SK-N-SH (cell line): ENCODE measurements at regions not wholly inside any gene's neighbourhood (a gene's known extent, or its start where the extent isn't known, plus 50 kb on each side); places are given as distances from the start of the nearest gene placed in this dataset.

Experiments used
- CTCF ChIA-PET: fragments of 300-600, 350-600 bp; formaldehyde crosslinking; extraction: SDS; loops from one replicate; lab custom pipeline; 2021; lab: Yijun Ruan, JAX
- POLR2A ChIA-PET: fragments of 350-600 bp; sonication (Branson Sonifier 250); formaldehyde crosslinking; extraction: SDS; loops from one replicate; lab custom pipeline; 2020; ENCODE audit warnings: antibody characterized with exemption, inconsistent platforms; lab: Yijun Ruan, JAX
- DNase-seq: peaks from one replicate; pipeline ENCODE4 v3.0.0; 2012
- H2AFZ ChIP-seq: fragments of 200-600 bp; sonication (generic); 2 replicates; pipeline ENCODE4 v1.8.1; 2016; ENCODE audit warnings: antibody characterized with exemption, mild to moderate bottlenecking, low read depth
- H3F3A ChIP-seq: fragments of 200-600 bp; sonication (generic); replicated peaks from 2 replicates; pipeline ENCODE3; 2016; ENCODE audit warnings: antibody characterized with exemption, mild to moderate bottlenecking; ENCODE audit not compliant: insufficient read depth
- H3K27ac ChIP-seq, 2 experiments: fragments of 200-500 bp in 1 of 2; fragments of 200-600 bp in 1 of 2; sonication (Bioruptor generic) in 1 of 2; sonication (generic), shearing (Covaris generic) in 1 of 2; 2 replicates each; pipeline versions ENCODE4 v1.5.1 to v1.6.1; 2014 to 2016; ENCODE audit warnings: low read depth in 2 of 2, inconsistent platforms in 1 of 2, low read length in 1 of 2, mild to moderate bottlenecking in 1 of 2, mixed read lengths in 1 of 2
- H3K27me3 ChIP-seq: fragments of 200-600 bp; sonication (generic), shearing (Covaris generic); 2 replicates; pipeline ENCODE4 v1.6.1; 2016; ENCODE audit warnings: mixed run types; ENCODE audit not compliant: insufficient read depth
- H3K36me3 ChIP-seq, 2 experiments: fragments of 200-500 bp in 1 of 2; fragments of 200-600 bp in 1 of 2; sonication (Bioruptor generic) in 1 of 2; sonication (generic) in 1 of 2; replicated peaks in 1 of 2; 2 replicates each; pipeline versions ENCODE3 to v1.5.1; 2014 to 2016; ENCODE audit warnings: low read length in 1 of 2, mild to moderate bottlenecking in 1 of 2; ENCODE audit not compliant: insufficient read depth in 2 of 2, control insufficient read depth in 1 of 2
- H3K4me1 ChIP-seq, 2 experiments: fragments of 200-500 bp in 1 of 2; fragments of 200-600 bp in 1 of 2; sonication (Bioruptor generic) in 1 of 2; sonication (generic), shearing (Covaris generic) in 1 of 2; 2 replicates each; pipeline versions ENCODE4 v1.5.1 to v1.6.1; 2014 to 2016; ENCODE audit warnings: low read depth in 1 of 2, low read length in 1 of 2, mixed run types in 1 of 2; ENCODE audit not compliant: insufficient read depth in 2 of 2, control insufficient read depth in 1 of 2
- H3K4me2 ChIP-seq: fragments of 200-600 bp; sonication (generic), shearing (Covaris generic); 2 replicates; pipeline ENCODE4 v1.6.1; 2017; ENCODE audit warnings: mixed run types
- H3K4me3 ChIP-seq, 2 experiments: fragments of 200-500 bp in 1 of 2; fragments of 200-600 bp in 1 of 2; sonication (Bioruptor generic) in 1 of 2; sonication (generic), shearing (Covaris generic) in 1 of 2; 2 replicates each; pipeline versions ENCODE4 v1.5.1 to v1.8.1; 2014 to 2016; ENCODE audit warnings: low read depth in 2 of 2, inconsistent platforms in 1 of 2, low read length in 1 of 2, mild to moderate bottlenecking in 1 of 2, mixed read lengths in 1 of 2, moderate library complexity in 1 of 2
- H3K79me2 ChIP-seq: fragments of 200-600 bp; sonication (generic); 2 replicates; pipeline ENCODE4 v1.8.1; 2017; ENCODE audit warnings: mild to moderate bottlenecking; ENCODE audit not compliant: insufficient read depth
- H3K9ac ChIP-seq: fragments of 200-600 bp; sonication (generic); 2 replicates; pipeline ENCODE4 v1.6.1; 2017; ENCODE audit warnings: mixed run types
- H3K9me2 ChIP-seq: fragments of 200-600 bp; sonication (generic); 2 replicates; pipeline ENCODE4 v1.6.1; 2017; ENCODE audit warnings: mixed run types
- H3K9me3 ChIP-seq: fragments of 200-600 bp; sonication (generic); 2 replicates; pipeline ENCODE4 v1.6.1; 2017; ENCODE audit warnings: mixed run types, mild to moderate bottlenecking, moderate library complexity
- H4K20me1 ChIP-seq: fragments of 200-600 bp; sonication (generic); 2 replicates; pipeline ENCODE4 v1.6.1; 2017; ENCODE audit warnings: mild to moderate bottlenecking, mixed run types; ENCODE audit not compliant: insufficient read depth
- CHD2 ChIP-seq: fragments of 150-350 bp; IDR thresholded peaks from 2 replicates; pipeline ENCODE4 v1.6.1; 2018; ENCODE audit warnings: low read length; ENCODE audit not compliant: partially characterized antibody
- EP300 ChIP-seq, 2 experiments: IDR thresholded peaks; 2 replicates each; pipeline versions ENCODE4 v1.4.0 to v1.6.1; 2012; ENCODE audit warnings: borderline replicate concordance in 1 of 2, low read depth in 1 of 2, low read length in 1 of 2
- EZH2phosphoT487 ChIP-seq: fragments of 200-600 bp; sonication (generic); IDR thresholded peaks from 2 replicates; pipeline ENCODE4 v1.6.1; 2017; ENCODE audit warnings: low read depth, mixed run types, mild to moderate bottlenecking, antibody characterized with exemption, moderate library complexity, borderline replicate concordance
- FOSL2 ChIP-seq: IDR thresholded peaks from 2 replicates; pipeline ENCODE4 v1.4.0; 2012; ENCODE audit warnings: low read depth, mild to moderate bottlenecking, moderate library complexity, borderline replicate concordance
- FOXJ3 ChIP-seq: sonication (generic); formaldehyde crosslinking; IDR thresholded peaks from 2 replicates; pipeline ENCODE4 v1.5.1; 2020; ENCODE audit warnings: mild to moderate bottlenecking, missing genetic modification reagents
- JUND ChIP-seq: IDR thresholded peaks from 2 replicates; pipeline ENCODE4 v1.4.0; 2012
- MXI1 ChIP-seq: IDR thresholded peaks from 2 replicates; pipeline ENCODE4 v1.6.1; 2012; ENCODE audit warnings: mild to moderate bottlenecking, low read depth, low read length, improper control_type of control experiment
- NFIC ChIP-seq: IDR thresholded peaks from 2 replicates; pipeline ENCODE4 v1.4.0; 2012; ENCODE audit warnings: borderline replicate concordance
- NRF1 ChIP-seq: IDR thresholded peaks from 2 replicates; pipeline ENCODE4 v1.6.1; 2012; ENCODE audit warnings: low read depth, mild to moderate bottlenecking, low read length
- POLR2AphosphoS5 ChIP-seq: IDR thresholded peaks from 2 replicates; pipeline ENCODE4 v1.6.1; 2012; ENCODE audit warnings: low read depth, low read length
- REST ChIP-seq: IDR thresholded peaks from 2 replicates; pipeline ENCODE4 v1.6.1; 2012; ENCODE audit warnings: mild to moderate bottlenecking, low read depth, low read length, moderate library complexity
- RFX5 ChIP-seq: IDR thresholded peaks from 2 replicates; pipeline ENCODE4 v1.6.1; 2012; ENCODE audit warnings: mild to moderate bottlenecking, improper control_type of control experiment, low read length
- RXRA ChIP-seq: IDR thresholded peaks from 2 replicates; pipeline ENCODE4 v1.4.0; 2012; ENCODE audit warnings: low read depth, mild to moderate bottlenecking, borderline replicate concordance
- SIN3A ChIP-seq: IDR thresholded peaks from 2 replicates; pipeline ENCODE4 v1.6.1; 2012; ENCODE audit warnings: low read depth, mild to moderate bottlenecking, low read length, moderate library complexity, borderline replicate concordance
- SMC3 ChIP-seq: IDR thresholded peaks from 2 replicates; pipeline ENCODE4 v1.6.1; 2012; ENCODE audit warnings: low read depth, low read length, improper control_type of control experiment
- TEAD4 ChIP-seq: IDR thresholded peaks from 2 replicates; pipeline ENCODE4 v1.4.0; 2012; ENCODE audit warnings: mild to moderate bottlenecking, borderline replicate concordance; ENCODE audit not compliant: insufficient read depth
- USF1 ChIP-seq: IDR thresholded peaks from 2 replicates; pipeline ENCODE4 v1.4.0; 2012; ENCODE audit warnings: low read depth, borderline replicate concordance
- YY1 ChIP-seq: IDR thresholded peaks from 2 replicates; pipeline ENCODE4 v1.4.0; 2012; ENCODE audit warnings: low read depth, mild to moderate bottlenecking
- WGBS: methylation state at CpG from one replicate; pipeline ENCODE4 v1.1.6; 2017; ENCODE audit warnings: low lambda C conversion rate; 5-methylcytosine and 5-hydroxymethylcytosine counted together
- TF ChIP-seq, protein P1 (sequence below): IDR thresholded peaks from 2 replicates; pipeline ENCODE4; 2012

GRCh38 chr3:103057003-103057402 is 622.2 kb downstream of the ZPLD1 start:
- Histone ChIP-seq H3K9me2 (no peaks in the 10 kb centered on the region), H3K9me3 (no peaks in the 10 kb centered on the region), H3K4me2 (no peak overlapping the region), H3K27ac (peak overlapping the region in 1 of 2 experiments; percentile 39; a peak in 2 of 4 replicates), H3K79me2 (no peaks in the 10 kb centered on the region), H4K20me1 (no peaks in the 10 kb centered on the region), H2AFZ (no peak overlapping the region), H3K4me3 (no peak overlapping the region), H3K4me1 (peaks cover 17% of the 10 kb centered on the region in 2 experiments; a peak in 3 of 4 replicates), H3F3A (no peaks in the 10 kb centered on the region), H3K27me3 (no peaks in the 10 kb centered on the region), H3K9ac (no peak overlapping the region), H3K36me3 (no peaks in the 10 kb centered on the region)
- WGBS: 22% methylated on average over 6 of the region's 6 CpGs
- ChIA-PET CTCF (interaction anchor here (1.2 kb wide), 2 partner anchors 87 to 383 kb away, joined by 3 read pairs; no protein-coding TSS in a partner anchor), POLR2A (no interaction called here)
- DNase-seq: no peak
- TF ChIP-seq MXI1 (no peak), RXRA (no peak), POLR2AphosphoS5 (no peak), NRF1 (no peak), NFIC (no peak), TEAD4 (no peak), JUND (no peak), EZH2phosphoT487 (no peak), USF1 (no peak), SIN3A (no peak), FOXJ3 (no peak), EP300 (IDR thresholded peaks at IDR 0.05; ENCODE audit: borderline replicate concordance in 1 of 2, low read depth in 1 of 2, low read length in 1 of 2) (no peak), SMC3 (no peak), REST (no peak), FOSL2 (no peak), CHD2 (no peak), YY1 (no peak), RFX5 (no peak)
- TF ChIP-seq, protein P1, sequence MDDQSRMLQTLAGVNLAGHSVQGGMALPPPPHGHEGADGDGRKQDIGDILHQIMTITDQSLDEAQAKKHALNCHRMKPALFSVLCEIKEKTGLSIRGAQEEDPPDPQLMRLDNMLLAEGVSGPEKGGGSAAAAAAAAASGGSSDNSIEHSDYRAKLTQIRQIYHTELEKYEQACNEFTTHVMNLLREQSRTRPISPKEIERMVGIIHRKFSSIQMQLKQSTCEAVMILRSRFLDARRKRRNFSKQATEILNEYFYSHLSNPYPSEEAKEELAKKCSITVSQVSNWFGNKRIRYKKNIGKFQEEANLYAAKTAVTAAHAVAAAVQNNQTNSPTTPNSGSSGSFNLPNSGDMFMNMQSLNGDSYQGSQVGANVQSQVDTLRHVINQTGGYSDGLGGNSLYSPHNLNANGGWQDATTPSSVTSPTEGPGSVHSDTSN: no peak
